PFSK-1 (cell line): ENCODE measurements at regions not wholly inside any gene's neighbourhood (a gene's known extent, or its start where the extent isn't known, plus 50 kb on each side); places are given as distances from the start of the nearest gene placed in this dataset.

ENCODE experiments used
- FOXP2 ChIP-seq: optimal IDR thresholded peaks from 2 replicates; pipeline ENCODE3; 2011; ENCODE audit warnings: borderline replicate concordance, control low read depth, inconsistent platforms; ENCODE audit not compliant: insufficient read depth; ENCODE audit errors: extremely low read length, extremely low read depth
- POLR2AphosphoS5 ChIP-seq: IDR thresholded peaks from 2 replicates; pipeline ENCODE4 v1.6.1; 2012; ENCODE audit warnings: low read depth, mild to moderate bottlenecking, control low read depth, low read length, moderate library complexity
- SIN3A ChIP-seq: IDR thresholded peaks from 2 replicates; pipeline ENCODE4 v1.6.1; 2012; ENCODE audit warnings: mild to moderate bottlenecking, low read length, moderate library complexity, borderline replicate concordance; ENCODE audit not compliant: insufficient read depth
- TAF1 ChIP-seq: IDR thresholded peaks from 2 replicates; pipeline ENCODE4 v1.6.1; 2012; ENCODE audit warnings: low read length, control low read depth, borderline replicate concordance; ENCODE audit not compliant: insufficient read depth
- TF ChIP-seq, protein P1 (sequence below), 2 experiments: IDR thresholded peaks; 2 replicates each; pipeline versions ENCODE4 v1.6.1 to v1.8.0; 2011 to 2012; ENCODE audit warnings: low read depth in 2 of 2, low read length in 2 of 2, control low read depth in 1 of 2, inconsistent platforms in 1 of 2, mild to moderate bottlenecking in 1 of 2, moderate library complexity in 1 of 2; ENCODE audit not compliant: insufficient read depth in 1 of 2

DNA sequence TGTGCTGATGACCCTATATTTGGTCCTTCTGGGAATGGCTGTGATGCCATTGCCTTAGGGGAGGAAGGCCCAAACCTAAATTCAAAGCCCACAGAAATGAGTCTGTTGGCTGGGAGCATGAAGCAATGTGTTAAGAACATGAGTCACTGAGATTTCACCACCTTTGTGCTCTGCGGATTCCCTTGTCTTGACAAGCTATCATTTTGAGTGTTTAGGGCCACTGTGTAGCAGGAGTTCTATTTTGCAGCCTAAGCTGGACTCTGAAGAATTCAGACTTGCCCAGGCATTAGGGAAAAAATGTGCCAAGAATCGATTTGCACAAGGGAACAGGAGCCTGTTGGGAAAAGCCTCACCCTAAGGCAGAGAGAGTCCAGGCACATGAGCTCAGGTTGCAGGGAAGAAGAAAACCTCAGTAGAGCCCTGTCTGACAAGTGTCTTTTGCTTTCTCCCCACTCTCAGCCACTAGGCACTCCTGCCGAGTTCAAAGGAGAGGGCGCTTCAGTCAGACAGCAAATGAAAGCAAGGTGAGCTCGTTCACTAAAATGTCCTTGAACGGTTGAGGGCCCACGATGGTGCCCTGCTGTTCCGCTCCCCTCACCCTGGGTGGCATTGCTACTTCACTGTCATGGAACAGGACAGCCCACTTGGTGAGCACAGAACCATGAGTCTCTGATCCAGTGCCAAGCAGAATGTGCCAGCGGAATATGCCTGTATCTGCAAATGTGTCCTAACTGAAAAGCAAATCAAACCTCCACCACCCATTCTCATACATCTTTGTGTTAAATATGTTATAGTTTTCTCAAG lies 93.6 kb downstream of the PRLHR start:
- TF ChIP-seq, protein P1, sequence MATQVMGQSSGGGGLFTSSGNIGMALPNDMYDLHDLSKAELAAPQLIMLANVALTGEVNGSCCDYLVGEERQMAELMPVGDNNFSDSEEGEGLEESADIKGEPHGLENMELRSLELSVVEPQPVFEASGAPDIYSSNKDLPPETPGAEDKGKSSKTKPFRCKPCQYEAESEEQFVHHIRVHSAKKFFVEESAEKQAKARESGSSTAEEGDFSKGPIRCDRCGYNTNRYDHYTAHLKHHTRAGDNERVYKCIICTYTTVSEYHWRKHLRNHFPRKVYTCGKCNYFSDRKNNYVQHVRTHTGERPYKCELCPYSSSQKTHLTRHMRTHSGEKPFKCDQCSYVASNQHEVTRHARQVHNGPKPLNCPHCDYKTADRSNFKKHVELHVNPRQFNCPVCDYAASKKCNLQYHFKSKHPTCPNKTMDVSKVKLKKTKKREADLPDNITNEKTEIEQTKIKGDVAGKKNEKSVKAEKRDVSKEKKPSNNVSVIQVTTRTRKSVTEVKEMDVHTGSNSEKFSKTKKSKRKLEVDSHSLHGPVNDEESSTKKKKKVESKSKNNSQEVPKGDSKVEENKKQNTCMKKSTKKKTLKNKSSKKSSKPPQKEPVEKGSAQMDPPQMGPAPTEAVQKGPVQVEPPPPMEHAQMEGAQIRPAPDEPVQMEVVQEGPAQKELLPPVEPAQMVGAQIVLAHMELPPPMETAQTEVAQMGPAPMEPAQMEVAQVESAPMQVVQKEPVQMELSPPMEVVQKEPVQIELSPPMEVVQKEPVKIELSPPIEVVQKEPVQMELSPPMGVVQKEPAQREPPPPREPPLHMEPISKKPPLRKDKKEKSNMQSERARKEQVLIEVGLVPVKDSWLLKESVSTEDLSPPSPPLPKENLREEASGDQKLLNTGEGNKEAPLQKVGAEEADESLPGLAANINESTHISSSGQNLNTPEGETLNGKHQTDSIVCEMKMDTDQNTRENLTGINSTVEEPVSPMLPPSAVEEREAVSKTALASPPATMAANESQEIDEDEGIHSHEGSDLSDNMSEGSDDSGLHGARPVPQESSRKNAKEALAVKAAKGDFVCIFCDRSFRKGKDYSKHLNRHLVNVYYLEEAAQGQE (IDR thresholded peaks at IDR 0.05; ENCODE audit: insufficient read depth in 1 of 2, low read depth in 2 of 2, low read length in 2 of 2), result no peak
- TF ChIP-seq SIN3A (no peak), TAF1 (no peak), POLR2AphosphoS5 (no peak), FOXP2 (no peak)
